Right lobe of liver (tissue), 4 donors: ENCODE measurements at regions not wholly inside any gene's neighbourhood (a gene's known extent, or its start where the extent isn't known, plus 50 kb on each side); places are given as distances from the start of the nearest gene placed in this dataset.

ENCODE experiments used
- POLR2A ChIP-seq: fragments of 450-650 bp; IDR thresholded peaks from one replicate; pipeline ENCODE4 v1.6.1; 2017; ENCODE audit warnings: antibody characterized with exemption, mild to moderate bottlenecking
- TF ChIP-seq, protein P1 (sequence below), 4 donors: fragments of 200-600 bp in 3 of 4; fragments of 450-650 bp in 1 of 4; IDR thresholded peaks; one replicate each; pipeline versions ENCODE4 v1.5.1 to v1.8.0; 2016 to 2022; ENCODE audit warnings: antibody characterized with exemption in 4 of 4, mild to moderate bottlenecking in 2 of 4
- donor health status: DM: no; HTN: no; CAD: no.
- donor health status: DM: no; HTN: no; CAD: no.
- donor health status: DM: no; HTN: yes; CAD: no.

DNA sequence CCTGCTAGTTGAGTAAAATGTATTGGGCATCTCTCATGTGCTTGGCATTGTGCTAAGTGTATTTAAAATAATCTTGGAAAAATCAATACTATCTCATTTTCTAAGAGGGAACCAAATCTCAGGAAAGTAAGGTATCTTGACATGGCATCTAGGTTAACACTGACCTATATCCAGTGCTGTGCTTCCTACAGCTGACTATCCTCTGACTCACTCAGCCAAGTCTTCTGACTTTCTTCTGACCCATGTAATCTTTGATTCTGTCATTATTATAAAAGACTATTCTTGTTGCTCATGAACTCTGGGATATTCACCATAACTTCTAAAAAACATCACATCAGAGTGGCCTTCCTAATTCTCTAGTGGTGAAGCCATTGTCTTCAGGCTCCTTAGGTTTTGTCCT lies 304.1 kb upstream of the TENM4 start:
- TF ChIP-seq, protein P1, sequence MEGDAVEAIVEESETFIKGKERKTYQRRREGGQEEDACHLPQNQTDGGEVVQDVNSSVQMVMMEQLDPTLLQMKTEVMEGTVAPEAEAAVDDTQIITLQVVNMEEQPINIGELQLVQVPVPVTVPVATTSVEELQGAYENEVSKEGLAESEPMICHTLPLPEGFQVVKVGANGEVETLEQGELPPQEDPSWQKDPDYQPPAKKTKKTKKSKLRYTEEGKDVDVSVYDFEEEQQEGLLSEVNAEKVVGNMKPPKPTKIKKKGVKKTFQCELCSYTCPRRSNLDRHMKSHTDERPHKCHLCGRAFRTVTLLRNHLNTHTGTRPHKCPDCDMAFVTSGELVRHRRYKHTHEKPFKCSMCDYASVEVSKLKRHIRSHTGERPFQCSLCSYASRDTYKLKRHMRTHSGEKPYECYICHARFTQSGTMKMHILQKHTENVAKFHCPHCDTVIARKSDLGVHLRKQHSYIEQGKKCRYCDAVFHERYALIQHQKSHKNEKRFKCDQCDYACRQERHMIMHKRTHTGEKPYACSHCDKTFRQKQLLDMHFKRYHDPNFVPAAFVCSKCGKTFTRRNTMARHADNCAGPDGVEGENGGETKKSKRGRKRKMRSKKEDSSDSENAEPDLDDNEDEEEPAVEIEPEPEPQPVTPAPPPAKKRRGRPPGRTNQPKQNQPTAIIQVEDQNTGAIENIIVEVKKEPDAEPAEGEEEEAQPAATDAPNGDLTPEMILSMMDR (IDR thresholded peaks at IDR 0.05): no peak
- TF ChIP-seq POLR2A: no peak
